ENCODE measurements at regions not wholly inside any gene's neighbourhood (a gene's known extent, or its start where the extent isn't known, plus 50 kb on each side); places are given as distances from the start of the nearest gene placed in this dataset.

GRCh38 chr16:65688301-65688700 lies 566.4 kb upstream of the CDH11 start:
- DNase-seq (ENCODE audit: low read depth in 2 of 2) = no peak

DNA sequence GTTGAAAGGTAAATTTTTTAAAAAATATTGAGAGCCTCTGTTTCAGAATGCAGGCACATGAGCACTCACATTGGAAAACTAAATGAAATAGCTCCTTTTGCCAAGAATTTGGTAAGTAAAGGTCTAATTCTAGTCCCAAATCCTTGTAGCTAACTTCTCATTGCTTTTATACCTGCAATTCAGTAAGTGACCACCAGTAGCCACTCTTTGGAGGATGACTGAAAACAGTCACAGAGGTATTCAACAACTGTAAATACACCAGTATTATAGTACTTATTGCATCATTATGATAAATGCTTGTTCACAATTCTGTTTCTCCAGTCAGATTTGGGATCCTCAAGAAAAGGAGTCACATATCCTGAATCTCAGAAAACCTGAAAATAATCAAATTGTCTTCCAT lies 562.4 kb upstream of the CDH11 start:
- DNase-seq (ENCODE audit: low read depth in 2 of 2) = no peak

DNA sequence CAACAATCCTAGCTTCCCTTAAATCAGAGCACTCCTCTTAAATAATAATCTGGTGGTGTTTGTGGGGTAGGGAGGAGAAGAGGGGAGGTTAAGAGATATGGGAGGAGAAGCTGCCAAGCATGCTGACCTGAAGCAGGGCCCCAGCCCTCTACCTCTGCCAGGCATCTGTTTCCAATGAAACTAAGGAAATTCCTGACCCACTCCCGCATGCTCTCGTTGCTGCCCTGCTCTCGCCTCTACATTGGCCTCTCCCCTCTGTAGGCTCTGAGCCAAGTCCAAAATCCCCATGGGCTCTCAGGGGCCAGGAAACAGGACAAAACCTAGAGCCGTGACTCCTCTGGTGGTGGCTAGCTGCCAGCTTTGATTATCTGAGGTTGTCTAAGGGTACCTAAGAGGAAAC lies 559.5 kb upstream of the CDH11 start:
- no peak for DNase-seq (ENCODE audit: low read depth in 2 of 2)

DNA sequence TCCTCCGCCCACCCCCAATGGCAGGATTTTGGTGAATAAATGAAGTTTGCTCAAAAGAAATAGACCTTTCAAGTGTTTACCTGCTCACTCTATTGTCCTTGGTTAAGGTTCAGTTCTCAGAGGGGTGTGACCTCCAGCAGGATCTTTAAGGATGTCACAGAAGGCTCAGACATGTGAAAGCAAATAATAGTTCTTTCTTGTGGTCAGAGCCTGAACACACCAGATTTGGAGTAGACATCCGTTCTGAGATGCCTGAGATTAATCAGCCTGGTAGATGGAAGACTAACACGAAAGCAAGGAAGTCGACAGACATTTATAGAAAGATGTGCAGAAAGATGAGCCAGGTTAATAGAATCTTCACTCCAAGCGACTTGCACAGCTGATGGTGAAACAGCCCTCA lies 557.9 kb upstream of the CDH11 start:
- DNase-seq (ENCODE audit: low read depth in 2 of 2) = no peak

DNA sequence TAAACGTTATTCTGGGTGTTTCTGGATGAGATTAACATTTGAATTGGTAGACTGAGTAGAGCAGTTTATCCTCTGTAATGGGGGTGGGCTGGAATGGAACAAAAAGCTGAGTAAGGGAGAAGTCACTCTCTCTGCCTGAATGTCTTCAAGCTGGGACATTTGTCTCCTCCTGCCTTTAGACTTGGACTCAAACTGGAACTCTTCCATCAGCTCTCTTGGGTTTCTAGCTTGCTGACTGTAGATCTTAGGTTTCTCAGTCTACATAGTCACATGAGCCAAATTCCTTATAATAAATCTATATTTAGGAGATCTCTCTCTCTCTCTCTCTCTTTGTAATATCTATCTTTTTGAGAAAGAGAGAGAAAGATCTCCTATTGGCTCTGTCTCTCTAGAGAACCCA lies 553.3 kb upstream of the CDH11 start:
- no peak for DNase-seq (ENCODE audit: low read depth in 2 of 2)

DNA sequence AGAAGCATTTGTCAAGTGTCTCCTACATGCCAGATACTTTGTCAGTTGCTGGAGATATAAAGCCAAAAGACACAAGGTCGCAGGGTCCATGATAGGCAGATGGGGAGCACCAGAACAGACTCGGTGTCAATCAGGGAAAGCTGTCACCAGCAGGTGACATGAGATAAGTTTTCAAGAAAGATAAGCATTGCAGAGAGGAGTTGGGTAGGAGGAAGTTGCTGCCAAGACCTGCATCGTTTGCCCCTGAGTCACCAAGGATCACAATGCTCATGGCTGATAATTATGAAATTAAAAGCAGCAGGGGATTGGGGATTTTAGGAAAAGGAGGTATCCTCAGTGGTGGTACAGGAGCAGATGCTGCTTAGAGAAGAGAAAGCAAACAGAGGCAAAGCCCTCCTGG lies 551.1 kb upstream of the CDH11 start:
- DNase-seq (ENCODE audit: low read depth in 2 of 2) = no peak

DNA sequence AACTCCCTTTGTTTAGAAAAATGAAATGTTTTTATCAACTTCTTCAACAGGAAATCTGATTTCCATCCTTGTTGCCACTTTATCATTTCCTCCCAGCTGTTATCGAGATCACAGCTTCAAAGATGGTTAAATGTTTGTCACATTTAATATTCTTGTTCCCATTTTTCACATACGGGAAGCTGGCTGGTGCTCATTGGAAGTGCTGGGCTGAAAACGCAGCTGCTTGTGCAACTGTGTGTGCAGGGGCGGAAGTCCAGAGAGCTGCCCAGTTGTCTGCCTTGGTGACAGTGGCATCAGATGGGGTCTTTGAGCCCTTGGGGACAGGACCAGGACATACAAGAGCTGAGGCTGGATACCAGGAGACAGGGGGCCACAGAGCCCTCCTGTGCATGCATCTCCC lies 549.2 kb upstream of the CDH11 start:
- no peak for DNase-seq (ENCODE audit: low read depth in 2 of 2)

- no peak for DNase-seq (ENCODE audit: low read depth in 2 of 2)
Measured at GRCh38 chr16:65668064-65668595, 546.3 kb upstream of the CDH11 start.

DNA sequence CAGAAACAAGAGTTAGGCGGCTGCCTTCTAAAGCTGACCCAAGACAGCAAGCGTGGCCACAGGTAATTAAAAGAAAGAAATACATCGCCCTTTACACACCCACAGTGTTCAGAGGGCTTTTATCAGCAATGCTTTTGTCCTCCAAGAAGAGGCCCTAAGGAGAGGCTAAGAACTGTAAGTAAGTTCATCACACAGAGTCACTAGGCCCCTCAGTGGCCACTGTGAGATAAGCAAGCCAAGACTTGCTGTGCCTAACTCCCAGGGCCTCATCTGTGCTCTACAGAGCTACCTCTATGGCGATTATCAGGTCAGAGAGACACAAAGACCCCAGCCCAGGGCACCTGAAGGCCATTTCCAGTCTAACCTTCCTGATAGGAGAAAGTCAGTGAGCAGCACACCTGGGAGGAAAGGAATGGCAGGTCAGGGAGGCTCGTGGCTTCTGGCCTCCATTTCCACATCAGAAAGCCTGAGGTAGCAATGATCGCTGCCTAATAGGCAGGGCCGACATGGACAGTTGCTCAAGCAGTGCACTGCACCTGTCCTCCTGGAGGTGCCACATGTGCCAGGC lies 545.2 kb upstream of the CDH11 start:
- DNase-seq (ENCODE audit: low read depth in 2 of 2) = no peak

DNA sequence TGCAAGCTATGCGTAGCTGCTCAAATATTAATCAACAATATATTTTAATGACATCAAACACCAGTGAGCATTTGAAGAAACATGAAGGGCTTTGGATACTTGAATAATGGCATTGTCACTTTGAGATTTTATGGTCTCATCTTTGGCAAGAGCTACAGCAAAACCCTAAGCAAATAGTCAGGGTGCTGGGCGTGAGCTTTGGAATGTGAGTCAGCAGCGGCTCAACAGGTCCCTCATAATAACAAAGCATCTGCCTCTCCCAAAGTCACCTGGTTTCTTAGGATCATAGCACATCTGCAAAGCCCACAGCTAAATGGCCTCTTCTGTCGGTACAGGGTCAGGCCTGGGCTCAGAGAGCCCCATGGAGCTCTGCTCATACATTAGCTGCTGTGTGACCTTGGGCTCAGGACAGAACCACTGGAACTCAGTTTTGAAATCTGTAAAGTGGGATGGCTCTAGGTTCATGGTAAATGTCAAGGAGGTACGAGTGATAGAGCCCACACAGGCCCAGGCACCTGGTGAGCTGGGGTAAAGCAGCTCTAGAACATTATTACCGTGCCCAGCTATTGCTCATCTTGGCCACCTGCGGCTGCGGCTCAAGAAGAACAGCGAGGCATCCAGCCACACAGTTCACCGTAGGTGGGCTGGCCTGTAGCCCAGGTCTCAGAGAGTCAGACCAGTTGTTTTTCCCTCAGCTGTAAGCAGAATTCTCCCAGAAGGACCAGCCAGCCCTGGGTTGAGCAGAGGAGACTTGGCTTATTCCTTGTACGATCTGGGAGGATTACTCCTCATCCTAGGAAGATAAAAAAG lies 544.5 kb upstream of the CDH11 start:
- DNase-seq (ENCODE audit: low read depth in 2 of 2) = no peak

- no peak for DNase-seq (ENCODE audit: low read depth in 2 of 2)
Measured at GRCh38 chr16:65665586-65665985, 543.7 kb upstream of the CDH11 start.

GRCh38 chr16:65663774-65664173 lies 541.9 kb upstream of the CDH11 start:
- DNase-seq (ENCODE audit: low read depth in 2 of 2) = no peak

- DNase-seq (ENCODE audit: low read depth in 2 of 2) = no peak
Measured at GRCh38 chr16:65662256-65662655, 540.4 kb upstream of the CDH11 start.

GRCh38 chr16:65661558-65661957 lies 539.7 kb upstream of the CDH11 start:
- DNase-seq (ENCODE audit: low read depth in 2 of 2) = no peak

GRCh38 chr16:65660390-65660789 lies 538.5 kb upstream of the CDH11 start:
- no peak for DNase-seq (ENCODE audit: low read depth in 2 of 2)

DNA sequence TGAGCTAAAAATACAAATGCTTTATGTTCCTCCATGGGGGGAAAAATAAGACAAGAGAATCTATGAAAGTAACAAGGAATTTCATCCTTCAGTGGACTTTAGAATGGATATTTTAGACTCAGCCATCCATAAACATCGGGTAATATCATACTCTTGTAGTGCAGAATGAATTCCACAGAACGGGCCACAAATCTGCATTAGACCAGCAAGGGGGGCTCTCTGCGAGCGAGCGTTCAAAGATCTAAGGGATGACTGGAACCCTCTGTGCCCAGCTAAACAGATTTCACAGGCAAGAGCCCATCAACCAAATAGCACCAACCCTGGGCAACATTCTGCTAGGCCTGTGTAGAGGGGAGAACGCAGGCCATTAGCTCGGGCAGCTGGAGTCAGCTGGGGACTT lies 537.9 kb upstream of the CDH11 start:
- DNase-seq (ENCODE audit: low read depth in 2 of 2) = no peak

DNA sequence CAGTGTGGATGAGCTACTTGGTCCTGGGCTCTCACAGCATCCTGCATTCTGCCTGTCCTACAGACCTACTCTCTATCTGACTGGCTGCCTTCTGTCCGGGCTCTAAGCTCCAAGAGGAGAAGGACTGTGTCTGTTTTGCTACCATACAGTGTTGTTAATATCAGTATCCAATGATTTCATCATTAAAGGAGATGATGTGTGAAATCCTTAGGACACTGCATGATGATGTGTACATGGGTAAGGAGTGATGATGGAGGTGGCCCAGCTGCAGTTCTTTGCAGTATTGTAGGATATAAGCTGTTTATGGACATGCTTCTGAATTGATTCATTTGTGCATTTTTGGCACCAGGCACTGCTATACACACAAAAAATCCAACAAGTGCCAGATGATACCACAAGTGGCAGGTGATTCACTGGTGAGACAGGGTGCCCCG lies 536.9 kb upstream of the CDH11 start:
- no peak for DNase-seq (ENCODE audit: low read depth in 2 of 2)

DNA sequence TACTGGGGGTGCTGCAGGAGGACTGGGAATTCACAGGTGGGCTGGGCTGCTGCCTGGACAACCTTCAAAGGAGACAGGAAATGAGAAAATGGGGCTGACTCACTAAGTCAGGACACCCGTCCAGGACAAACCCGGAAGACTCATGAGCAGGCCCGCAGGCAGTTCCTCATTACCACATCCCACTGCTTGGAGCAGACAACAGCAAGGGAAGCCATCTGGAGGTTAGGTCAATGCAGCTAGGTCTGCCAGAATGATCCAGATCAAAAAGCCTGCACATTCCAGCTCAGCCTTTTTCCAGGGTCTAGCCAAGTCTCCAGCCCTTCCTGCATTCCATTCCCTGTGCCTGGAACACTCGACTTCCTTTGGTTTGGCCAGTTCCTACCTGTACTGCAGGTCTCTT lies 536.5 kb upstream of the CDH11 start:
- no peak for DNase-seq (ENCODE audit: low read depth in 2 of 2)

- DNase-seq (ENCODE audit: low read depth in 2 of 2) = no peak
Measured at GRCh38 chr16:65657556-65657955, 535.7 kb upstream of the CDH11 start.

DNA sequence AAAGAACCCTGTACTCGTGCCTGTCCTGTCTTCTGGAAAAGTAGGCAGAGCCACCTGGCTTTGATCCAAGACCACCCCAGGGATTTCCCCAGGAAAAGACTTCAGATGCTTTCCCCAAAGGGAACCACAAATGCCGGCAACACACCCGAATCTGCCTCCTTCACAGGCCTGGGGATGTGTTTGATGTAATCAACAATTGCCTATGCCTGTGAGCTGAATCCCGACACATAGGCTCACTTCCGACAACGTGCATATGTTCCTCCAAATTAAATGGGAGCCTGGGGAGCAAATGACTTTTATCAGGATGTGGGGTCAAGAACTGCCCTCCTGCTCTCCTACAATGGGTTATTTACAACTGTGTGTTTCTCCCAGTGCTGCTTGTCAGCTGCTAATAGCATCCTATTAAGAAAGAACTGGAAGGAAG lies 535.2 kb upstream of the CDH11 start:
- DNase-seq (ENCODE audit: low read depth in 2 of 2) = no peak

- DNase-seq (ENCODE audit: low read depth in 2 of 2) = no peak
Measured at GRCh38 chr16:65655802-65656201, 533.9 kb upstream of the CDH11 start.

DNA sequence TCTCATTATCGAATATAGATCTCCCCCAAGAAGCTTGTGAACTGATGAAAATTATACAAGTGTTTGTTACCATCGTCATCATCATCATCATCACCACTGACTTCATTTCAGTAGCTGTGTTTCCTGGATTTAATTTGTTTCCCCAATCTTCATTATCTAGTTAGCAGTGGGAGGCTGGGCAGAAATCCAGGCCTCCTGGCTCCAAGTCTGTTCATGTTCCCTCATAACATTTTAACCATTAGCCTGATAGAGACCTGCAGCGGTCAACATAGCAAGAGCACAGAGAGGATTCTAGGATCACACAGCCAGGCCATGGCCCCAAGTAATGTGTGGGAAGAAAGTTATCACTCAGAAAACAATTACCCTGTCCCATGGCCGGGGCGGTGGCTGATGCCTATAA lies 526.2 kb upstream of the CDH11 start:
- DNase-seq (ENCODE audit: low read depth in 2 of 2) = no peak

- DNase-seq (ENCODE audit: low read depth in 2 of 2) = no peak
Measured at GRCh38 chr16:65644821-65645220, 523.0 kb upstream of the CDH11 start.

All from stimulated activated CD8-positive, alpha-beta memory T cell treated with anti-CD3 and anti-CD28 coated beads, Interleukin-15, amount 100 ng/mL, for 4 hours (primary cell).